ENCODE measurements at regions not wholly inside any gene's neighbourhood (a gene's known extent, or its start where the extent isn't known, plus 50 kb on each side); places are given as distances from the start of the nearest gene placed in this dataset.

DNA sequence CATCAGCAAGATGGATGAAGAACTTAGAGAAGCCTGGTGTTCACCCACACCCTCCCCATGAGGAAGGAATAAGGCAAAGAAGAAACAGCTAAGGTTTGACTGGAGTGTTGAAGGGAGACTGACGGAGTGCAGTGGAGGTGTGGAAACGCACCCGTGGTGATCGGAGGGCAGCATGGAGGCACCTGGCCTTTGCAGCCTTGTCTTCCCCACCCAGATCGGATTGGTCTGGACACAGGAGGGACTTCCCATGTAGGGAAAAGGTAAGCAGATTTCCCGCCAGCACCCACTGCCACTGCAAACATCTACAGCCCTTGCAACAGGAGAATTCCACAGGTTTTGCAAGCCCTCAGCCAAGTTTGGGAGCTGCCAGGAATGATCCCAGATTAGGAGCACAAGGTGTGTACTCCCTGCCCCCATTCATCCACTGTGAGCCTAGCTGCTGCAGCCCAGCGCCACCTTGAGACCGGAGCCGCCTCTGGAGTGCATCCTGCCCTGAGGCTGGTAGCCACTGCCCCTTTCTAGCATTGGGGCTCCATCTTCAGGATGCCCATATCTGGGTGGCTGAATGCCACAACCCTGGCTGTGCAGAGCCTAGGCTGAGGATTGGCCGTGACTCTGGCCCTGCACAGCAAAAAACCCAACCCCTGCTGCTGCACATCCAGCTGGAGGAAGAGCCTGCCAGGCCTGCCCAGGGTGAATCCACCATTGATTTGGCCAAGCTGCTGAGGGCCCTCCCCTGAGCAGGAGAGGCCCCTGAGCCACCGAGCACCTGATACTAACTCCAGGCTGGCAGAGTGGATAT, 411.1 kb downstream of the TMEM121 start:
- no peak for TF ChIP-seq ZNF8 (CRISPR knock-in tag; IDR thresholded peaks at IDR 0.05)
- no peak for TF ChIP-seq PPARA (CRISPR knock-in tag; IDR thresholded peaks at IDR 0.05; ENCODE audit: borderline replicate concordance)
- TF ChIP-seq ZFP3 (CRISPR knock-in tag; IDR thresholded peaks at IDR 0.05) = no peak
- no peak for TF ChIP-seq ISL1 (CRISPR knock-in tag; IDR thresholded peaks at IDR 0.05)
- TF ChIP-seq ZC3H10 (CRISPR knock-in tag; IDR thresholded peaks at IDR 0.05) = no peak
- TF ChIP-seq GLIS3 (CRISPR knock-in tag; IDR thresholded peaks at IDR 0.05) = no peak
- TF ChIP-seq BACH2 (CRISPR knock-in tag; IDR thresholded peaks at IDR 0.05; ENCODE audit: borderline replicate concordance) = no peak
- TF ChIP-seq TOX (CRISPR knock-in tag; IDR thresholded peaks at IDR 0.05; ENCODE audit: borderline replicate concordance) = no peak
- TF ChIP-seq, protein P1, sequence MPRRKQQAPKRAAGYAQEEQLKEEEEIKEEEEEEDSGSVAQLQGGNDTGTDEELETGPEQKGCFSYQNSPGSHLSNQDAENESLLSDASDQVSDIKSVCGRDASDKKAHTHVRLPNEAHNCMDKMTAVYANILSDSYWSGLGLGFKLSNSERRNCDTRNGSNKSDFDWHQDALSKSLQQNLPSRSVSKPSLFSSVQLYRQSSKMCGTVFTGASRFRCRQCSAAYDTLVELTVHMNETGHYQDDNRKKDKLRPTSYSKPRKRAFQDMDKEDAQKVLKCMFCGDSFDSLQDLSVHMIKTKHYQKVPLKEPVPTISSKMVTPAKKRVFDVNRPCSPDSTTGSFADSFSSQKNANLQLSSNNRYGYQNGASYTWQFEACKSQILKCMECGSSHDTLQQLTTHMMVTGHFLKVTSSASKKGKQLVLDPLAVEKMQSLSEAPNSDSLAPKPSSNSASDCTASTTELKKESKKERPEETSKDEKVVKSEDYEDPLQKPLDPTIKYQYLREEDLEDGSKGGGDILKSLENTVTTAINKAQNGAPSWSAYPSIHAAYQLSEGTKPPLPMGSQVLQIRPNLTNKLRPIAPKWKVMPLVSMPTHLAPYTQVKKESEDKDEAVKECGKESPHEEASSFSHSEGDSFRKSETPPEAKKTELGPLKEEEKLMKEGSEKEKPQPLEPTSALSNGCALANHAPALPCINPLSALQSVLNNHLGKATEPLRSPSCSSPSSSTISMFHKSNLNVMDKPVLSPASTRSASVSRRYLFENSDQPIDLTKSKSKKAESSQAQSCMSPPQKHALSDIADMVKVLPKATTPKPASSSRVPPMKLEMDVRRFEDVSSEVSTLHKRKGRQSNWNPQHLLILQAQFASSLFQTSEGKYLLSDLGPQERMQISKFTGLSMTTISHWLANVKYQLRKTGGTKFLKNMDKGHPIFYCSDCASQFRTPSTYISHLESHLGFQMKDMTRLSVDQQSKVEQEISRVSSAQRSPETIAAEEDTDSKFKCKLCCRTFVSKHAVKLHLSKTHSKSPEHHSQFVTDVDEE (CRISPR knock-in tag; IDR thresholded peaks at IDR 0.05) = no peak
- TF ChIP-seq OSR1 (CRISPR knock-in tag; IDR thresholded peaks at IDR 0.05) = no peak
- no peak for ATAC-seq

DNA sequence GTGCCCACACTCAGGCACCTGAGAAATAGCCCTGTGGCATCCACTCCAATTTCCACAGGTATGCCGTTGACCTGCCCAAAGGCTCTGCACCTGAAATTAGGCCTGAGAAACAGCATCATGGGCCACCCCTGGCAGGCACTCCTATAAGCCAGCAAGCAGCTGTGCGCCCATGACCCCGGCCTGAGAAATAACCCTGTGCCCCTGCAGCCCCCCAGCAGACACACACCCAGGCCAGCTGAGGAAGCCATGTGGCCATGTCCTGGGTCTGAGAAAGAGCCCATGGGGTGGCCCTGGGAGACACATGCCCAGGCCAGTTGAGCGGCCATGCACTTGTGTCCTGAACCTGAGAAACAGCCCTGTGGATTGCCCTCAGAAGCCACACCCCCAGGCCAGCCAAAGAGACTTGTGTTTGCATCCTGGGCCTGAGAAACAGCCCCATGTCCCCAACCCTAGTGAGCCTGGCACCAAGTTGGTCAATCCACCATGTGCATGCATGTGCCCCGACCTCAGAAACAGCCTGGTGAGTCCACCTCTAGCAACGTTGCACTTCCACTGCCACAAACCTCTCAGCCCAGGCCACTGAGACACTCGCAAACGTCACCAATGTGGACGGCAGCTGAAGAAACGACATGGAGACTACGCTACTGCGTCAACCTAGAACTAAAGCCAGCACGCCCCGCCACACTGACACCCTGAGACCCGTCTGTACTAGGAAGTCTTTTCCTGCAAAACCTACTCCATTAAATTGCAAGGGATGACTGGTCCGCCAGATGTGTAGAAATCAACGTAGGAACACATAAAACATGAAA, 411.9 kb downstream of the TMEM121 start:
- no peak for TF ChIP-seq RARB (CRISPR knock-in tag; IDR thresholded peaks at IDR 0.05)
- no peak for TF ChIP-seq ZFP30 (CRISPR knock-in tag; IDR thresholded peaks at IDR 0.05)
- TF ChIP-seq TOX (CRISPR knock-in tag; IDR thresholded peaks at IDR 0.05; ENCODE audit: borderline replicate concordance) = no peak
- TF ChIP-seq, protein P2, sequence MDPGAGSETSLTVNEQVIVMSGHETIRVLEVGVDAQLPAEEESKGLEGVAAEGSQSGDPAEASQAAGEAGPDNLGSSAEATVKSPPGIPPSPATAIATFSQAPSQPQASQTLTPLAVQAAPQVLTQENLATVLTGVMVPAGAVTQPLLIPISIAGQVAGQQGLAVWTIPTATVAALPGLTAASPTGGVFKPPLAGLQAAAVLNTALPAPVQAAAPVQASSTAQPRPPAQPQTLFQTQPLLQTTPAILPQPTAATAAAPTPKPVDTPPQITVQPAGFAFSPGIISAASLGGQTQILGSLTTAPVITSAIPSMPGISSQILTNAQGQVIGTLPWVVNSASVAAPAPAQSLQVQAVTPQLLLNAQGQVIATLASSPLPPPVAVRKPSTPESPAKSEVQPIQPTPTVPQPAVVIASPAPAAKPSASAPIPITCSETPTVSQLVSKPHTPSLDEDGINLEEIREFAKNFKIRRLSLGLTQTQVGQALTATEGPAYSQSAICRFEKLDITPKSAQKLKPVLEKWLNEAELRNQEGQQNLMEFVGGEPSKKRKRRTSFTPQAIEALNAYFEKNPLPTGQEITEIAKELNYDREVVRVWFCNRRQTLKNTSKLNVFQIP (CRISPR knock-in tag; IDR thresholded peaks at IDR 0.05; ENCODE audit: borderline replicate concordance, low read depth) = no peak
- TF ChIP-seq GLIS3 (CRISPR knock-in tag; IDR thresholded peaks at IDR 0.05) = no peak
- no peak for TF ChIP-seq ZNF70 (CRISPR knock-in tag; IDR thresholded peaks at IDR 0.05)
- TF ChIP-seq ESRRG (CRISPR knock-in tag; IDR thresholded peaks at IDR 0.05) = no peak
- no peak for TF ChIP-seq ARNTL (CRISPR knock-in tag; IDR thresholded peaks at IDR 0.05; ENCODE audit: borderline replicate concordance, low read depth)
- TF ChIP-seq ZFP3 (CRISPR knock-in tag; IDR thresholded peaks at IDR 0.05) = no peak
- TF ChIP-seq, protein P3, sequence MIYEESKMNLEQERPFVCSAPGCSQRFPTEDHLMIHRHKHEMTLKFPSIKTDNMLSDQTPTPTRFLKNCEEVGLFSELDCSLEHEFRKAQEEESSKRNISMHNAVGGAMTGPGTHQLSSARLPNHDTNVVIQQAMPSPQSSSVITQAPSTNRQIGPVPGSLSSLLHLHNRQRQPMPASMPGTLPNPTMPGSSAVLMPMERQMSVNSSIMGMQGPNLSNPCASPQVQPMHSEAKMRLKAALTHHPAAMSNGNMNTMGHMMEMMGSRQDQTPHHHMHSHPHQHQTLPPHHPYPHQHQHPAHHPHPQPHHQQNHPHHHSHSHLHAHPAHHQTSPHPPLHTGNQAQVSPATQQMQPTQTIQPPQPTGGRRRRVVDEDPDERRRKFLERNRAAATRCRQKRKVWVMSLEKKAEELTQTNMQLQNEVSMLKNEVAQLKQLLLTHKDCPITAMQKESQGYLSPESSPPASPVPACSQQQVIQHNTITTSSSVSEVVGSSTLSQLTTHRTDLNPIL (CRISPR knock-in tag; IDR thresholded peaks at IDR 0.05; ENCODE audit: low read depth) = no peak
- TF ChIP-seq ZC3H10 (CRISPR knock-in tag; IDR thresholded peaks at IDR 0.05) = no peak
- no peak for TF ChIP-seq BACH2 (CRISPR knock-in tag; IDR thresholded peaks at IDR 0.05; ENCODE audit: borderline replicate concordance)
- TF ChIP-seq, protein P1 (CRISPR knock-in tag; IDR thresholded peaks at IDR 0.05) = no peak
- no peak for TF ChIP-seq ZNF565 (CRISPR knock-in tag; conservative IDR thresholded peaks at IDR 0.05; ENCODE audit: low read depth)
- TF ChIP-seq, protein P4, sequence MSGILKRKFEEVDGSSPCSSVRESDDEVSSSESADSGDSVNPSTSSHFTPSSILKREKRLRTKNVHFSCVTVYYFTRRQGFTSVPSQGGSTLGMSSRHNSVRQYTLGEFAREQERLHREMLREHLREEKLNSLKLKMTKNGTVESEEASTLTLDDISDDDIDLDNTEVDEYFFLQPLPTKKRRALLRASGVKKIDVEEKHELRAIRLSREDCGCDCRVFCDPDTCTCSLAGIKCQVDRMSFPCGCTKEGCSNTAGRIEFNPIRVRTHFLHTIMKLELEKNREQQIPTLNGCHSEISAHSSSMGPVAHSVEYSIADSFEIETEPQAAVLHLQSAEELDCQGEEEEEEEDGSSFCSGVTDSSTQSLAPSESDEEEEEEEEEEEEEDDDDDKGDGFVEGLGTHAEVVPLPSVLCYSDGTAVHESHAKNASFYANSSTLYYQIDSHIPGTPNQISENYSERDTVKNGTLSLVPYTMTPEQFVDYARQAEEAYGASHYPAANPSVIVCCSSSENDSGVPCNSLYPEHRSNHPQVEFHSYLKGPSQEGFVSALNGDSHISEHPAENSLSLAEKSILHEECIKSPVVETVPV (CRISPR knock-in tag; IDR thresholded peaks at IDR 0.05) = no peak
- TF ChIP-seq ZNF8 (CRISPR knock-in tag; IDR thresholded peaks at IDR 0.05) = no peak
- TF ChIP-seq PPARA (CRISPR knock-in tag; IDR thresholded peaks at IDR 0.05; ENCODE audit: borderline replicate concordance) = no peak
- TF ChIP-seq ISL1 (CRISPR knock-in tag; IDR thresholded peaks at IDR 0.05) = no peak
- TF ChIP-seq, protein P5, sequence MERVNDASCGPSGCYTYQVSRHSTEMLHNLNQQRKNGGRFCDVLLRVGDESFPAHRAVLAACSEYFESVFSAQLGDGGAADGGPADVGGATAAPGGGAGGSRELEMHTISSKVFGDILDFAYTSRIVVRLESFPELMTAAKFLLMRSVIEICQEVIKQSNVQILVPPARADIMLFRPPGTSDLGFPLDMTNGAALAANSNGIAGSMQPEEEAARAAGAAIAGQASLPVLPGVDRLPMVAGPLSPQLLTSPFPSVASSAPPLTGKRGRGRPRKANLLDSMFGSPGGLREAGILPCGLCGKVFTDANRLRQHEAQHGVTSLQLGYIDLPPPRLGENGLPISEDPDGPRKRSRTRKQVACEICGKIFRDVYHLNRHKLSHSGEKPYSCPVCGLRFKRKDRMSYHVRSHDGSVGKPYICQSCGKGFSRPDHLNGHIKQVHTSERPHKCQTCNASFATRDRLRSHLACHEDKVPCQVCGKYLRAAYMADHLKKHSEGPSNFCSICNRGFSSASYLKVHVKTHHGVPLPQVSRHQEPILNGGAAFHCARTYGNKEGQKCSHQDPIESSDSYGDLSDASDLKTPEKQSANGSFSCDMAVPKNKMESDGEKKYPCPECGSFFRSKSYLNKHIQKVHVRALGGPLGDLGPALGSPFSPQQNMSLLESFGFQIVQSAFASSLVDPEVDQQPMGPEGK (CRISPR knock-in tag; IDR thresholded peaks at IDR 0.05; ENCODE audit: borderline replicate concordance) = no peak
- TF ChIP-seq OSR1 (CRISPR knock-in tag; IDR thresholded peaks at IDR 0.05) = no peak
- ATAC-seq = no peak
